Prostate gland (tissue), 2 donors: ENCODE measurements at regions not wholly inside any gene's neighbourhood (a gene's known extent, or its start where the extent isn't known, plus 50 kb on each side); places are given as distances from the start of the nearest gene placed in this dataset.

Source experiments
- CTCF ChIP-seq, 4 experiments: fragments of 200-600 bp in 2 of 4; fragments of 450-650 bp in 2 of 4; sonication (generic) in 2 of 4; IDR thresholded peaks; 1 replicate in 3 of 4; 2 replicates in 1 of 4; pipeline ENCODE4 v1.5.1; 2016 to 2019; ENCODE audit warnings: antibody characterized with exemption in 4 of 4, mild to moderate bottlenecking in 2 of 4, moderate library complexity in 2 of 4
- POLR2A ChIP-seq: fragments of 450-650 bp; IDR thresholded peaks from one replicate; pipeline ENCODE4 v1.6.1; 2016; ENCODE audit warnings: antibody characterized with exemption, mild to moderate bottlenecking

- TF ChIP-seq POLR2A (no peak), CTCF (IDR thresholded peaks at IDR 0.05) (no peak)
These were observed 89.7 kb downstream of the NPIPB11 start for GRCh38 chr16:29316761-29317183.
